ENCODE measurements at regions not wholly inside any gene's neighbourhood (a gene's known extent, or its start where the extent isn't known, plus 50 kb on each side); places are given as distances from the start of the nearest gene placed in this dataset.

DNA sequence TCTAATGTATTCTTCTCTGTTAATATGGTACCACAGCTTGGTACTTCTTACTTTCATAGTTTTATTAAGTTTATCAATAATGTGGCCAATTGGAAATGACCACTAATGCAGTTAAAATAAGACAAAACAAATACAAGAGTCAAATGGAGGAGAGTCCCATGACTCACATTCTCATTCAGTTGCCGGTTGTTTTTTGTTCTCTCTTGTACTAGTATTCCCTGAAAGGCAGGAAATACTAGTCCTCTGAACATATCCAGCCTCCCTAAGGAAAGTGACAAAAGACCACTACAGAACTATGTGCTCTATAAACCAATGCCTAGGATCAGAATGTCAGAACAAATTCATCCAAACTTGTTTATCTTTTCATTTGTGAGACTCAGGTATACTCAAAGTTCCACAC is 165.2 kb upstream of the SAMSN1 start:
- DNase-seq (ENCODE audit: low read depth): no peak
- TF ChIP-seq, protein P1, sequence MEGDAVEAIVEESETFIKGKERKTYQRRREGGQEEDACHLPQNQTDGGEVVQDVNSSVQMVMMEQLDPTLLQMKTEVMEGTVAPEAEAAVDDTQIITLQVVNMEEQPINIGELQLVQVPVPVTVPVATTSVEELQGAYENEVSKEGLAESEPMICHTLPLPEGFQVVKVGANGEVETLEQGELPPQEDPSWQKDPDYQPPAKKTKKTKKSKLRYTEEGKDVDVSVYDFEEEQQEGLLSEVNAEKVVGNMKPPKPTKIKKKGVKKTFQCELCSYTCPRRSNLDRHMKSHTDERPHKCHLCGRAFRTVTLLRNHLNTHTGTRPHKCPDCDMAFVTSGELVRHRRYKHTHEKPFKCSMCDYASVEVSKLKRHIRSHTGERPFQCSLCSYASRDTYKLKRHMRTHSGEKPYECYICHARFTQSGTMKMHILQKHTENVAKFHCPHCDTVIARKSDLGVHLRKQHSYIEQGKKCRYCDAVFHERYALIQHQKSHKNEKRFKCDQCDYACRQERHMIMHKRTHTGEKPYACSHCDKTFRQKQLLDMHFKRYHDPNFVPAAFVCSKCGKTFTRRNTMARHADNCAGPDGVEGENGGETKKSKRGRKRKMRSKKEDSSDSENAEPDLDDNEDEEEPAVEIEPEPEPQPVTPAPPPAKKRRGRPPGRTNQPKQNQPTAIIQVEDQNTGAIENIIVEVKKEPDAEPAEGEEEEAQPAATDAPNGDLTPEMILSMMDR (IDR thresholded peaks at IDR 0.05; ENCODE audit: low read depth, low read length, missing control alignments): no peak
- H3K4me3 ChIP-seq (ENCODE audit: low read depth, low read length): no peak overlapping the region

DNA sequence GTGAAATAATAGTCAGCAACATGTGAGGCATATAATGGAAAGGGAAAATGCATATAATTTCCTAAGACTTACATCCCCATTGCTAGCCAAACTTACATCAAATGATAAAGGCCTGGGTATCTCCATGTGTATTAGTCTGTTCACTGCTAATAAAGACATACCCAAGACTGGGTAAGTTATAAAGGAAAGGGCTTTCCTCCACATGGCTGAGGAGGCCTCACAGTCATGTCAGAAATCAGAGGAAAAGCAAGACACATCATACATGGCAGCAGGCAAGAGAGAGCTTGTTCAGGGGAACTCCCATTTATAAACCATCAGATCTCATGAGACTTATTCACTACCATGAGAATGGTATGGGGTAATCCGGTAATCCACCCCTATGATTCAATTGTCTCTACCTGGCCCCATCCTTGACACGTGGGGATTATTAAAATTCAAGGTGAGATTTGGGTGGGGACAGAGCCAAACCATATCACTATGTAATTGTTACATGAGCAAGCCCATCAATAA is 161.5 kb upstream of the SAMSN1 start:
- TF ChIP-seq, protein P1 (IDR thresholded peaks at IDR 0.05; ENCODE audit: low read depth, low read length, missing control alignments): no peak
- no peak overlapping the region for H3K4me3 ChIP-seq (ENCODE audit: low read depth, low read length)
- DNase-seq (ENCODE audit: low read depth): no peak

DNA sequence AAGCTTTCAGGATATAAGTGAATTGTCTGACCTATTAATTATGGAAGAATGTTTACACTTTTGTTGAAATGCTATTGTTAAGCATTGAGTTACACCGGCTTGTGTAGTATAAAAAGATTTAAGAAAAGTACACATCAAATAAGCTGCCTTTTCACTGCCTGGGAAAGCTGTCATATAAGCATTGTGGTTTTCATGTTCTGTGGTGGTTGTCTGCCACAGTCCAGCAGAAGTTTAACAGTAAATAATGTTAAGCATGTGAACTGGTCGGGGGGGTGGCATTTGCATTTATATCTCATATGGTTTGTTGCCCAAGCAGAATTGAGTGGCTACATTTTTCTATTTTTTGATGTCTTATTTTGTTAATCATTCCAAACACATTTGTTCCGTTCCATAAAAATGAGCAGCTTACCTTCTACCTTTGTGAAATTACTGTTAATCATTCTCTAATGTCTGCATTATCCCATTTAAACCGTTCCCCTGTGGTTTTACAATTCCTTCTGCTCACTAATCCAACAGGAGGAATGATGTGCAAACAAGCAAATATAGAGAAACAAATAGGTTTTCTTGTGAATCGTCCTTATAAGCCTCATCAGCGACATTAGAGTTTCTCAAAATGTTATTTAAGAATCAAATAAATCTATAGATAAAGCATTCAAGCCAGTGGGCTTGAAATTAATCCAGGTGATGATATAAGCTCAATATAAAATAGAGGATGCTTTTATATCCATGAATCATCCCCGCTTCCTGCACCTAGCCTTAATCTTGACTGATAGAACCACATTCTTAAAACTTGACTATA is 160.8 kb upstream of the SAMSN1 start:
- no peak for DNase-seq (ENCODE audit: low read depth)
- H3K4me3 ChIP-seq (ENCODE audit: low read depth, low read length): no peak overlapping the region
- TF ChIP-seq, protein P1 (IDR thresholded peaks at IDR 0.05; ENCODE audit: low read depth, low read length, missing control alignments): no peak

DNA sequence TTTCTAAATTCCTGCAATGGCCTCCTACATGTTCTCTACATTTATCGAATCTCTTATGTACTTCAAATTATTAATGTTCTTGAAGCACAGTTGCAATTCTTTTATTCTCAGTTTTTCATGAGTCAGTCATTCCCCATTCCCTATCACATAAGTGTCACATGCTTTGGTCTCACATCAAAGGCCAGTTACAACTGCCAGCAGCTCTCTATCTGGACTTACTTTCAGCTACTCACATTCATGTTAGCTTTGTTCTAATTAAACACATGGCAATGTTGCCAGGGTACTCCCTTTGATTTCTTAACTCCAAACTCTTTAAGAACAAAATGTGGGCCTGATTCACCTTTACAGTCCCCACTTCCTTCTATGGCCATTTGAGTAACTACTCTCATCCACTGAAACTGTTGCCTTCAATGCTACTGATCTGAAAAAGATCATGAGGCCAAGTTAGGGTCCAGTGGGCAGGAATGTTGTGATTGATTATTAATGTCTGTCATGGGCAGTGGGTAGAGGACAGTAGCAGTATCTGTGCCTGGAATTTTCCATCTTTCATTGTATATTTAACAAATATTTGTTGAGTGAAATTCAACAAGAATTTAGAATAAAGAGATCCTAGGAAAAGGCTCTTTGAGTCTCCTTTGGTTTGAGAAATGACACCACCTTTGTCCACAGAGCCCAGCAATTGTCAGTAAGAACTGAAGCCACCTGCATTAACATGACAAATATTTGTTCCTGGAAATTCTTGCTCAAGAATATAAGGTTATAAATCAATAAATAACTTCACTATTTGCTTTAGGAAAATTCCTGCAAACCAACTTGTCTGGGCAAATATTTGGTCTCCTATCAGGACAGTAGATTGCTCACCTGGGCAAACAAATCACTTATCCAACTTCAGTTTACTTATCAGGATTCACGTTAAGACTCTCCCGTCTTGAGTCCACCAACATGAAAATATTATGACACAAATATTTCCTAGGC is 153.6 kb upstream of the SAMSN1 start:
- TF ChIP-seq, protein P1 (IDR thresholded peaks at IDR 0.05; ENCODE audit: low read depth, low read length, missing control alignments): no peak
- H3K4me3 ChIP-seq (ENCODE audit: low read depth, low read length): no peak overlapping the region
- no peak for DNase-seq (ENCODE audit: low read depth)

DNA sequence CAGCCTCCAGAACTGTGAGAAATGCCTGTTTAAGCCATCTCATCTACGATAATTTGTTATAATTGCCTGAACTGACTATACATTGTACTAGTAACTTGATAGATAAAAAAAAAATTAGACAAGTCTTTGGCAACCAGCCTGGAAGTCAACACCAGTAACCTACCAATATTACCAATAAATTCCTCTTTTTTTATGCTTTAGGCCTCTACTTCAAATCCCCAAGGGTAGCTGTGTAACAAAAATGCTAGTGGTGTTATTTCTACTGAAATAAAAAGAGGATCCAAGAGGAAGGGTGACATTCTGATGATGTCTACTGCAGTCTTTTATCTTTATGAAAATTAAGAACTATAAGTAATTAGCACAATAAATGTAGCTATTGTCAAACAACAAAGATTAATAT is 151.7 kb upstream of the SAMSN1 start:
- no peak overlapping the region for H3K4me3 ChIP-seq (ENCODE audit: low read depth, low read length)
- DNase-seq (ENCODE audit: low read depth): no peak
- TF ChIP-seq, protein P1 (IDR thresholded peaks at IDR 0.05; ENCODE audit: low read depth, low read length, missing control alignments): no peak

- DNase-seq (ENCODE audit: low read depth): no peak
- TF ChIP-seq, protein P1 (IDR thresholded peaks at IDR 0.05; ENCODE audit: low read depth, low read length, missing control alignments): no peak
- no peak overlapping the region for H3K4me3 ChIP-seq (ENCODE audit: low read depth, low read length)
Measured at GRCh38 chr21:14694817-14695216, 148.7 kb upstream of the SAMSN1 start.
